K562 (cell line): ENCODE measurements at regions not wholly inside any gene's neighbourhood (a gene's known extent, or its start where the extent isn't known, plus 50 kb on each side); places are given as distances from the start of the nearest gene placed in this dataset.

Source experiments
- EZH2 ChIP-seq: IDR thresholded peaks from 2 replicates; pipeline ENCODE4 v1.6.1; 2012; ENCODE audit warnings: low read depth, mild to moderate bottlenecking, inconsistent platforms, low read length, borderline replicate concordance
- NFE2L1 ChIP-seq: fragments of 450-650 bp; IDR thresholded peaks from 2 replicates; pipeline ENCODE4 v1.6.1; 2016; ENCODE audit warnings: missing genetic modification characterization, low read depth, mild to moderate bottlenecking, missing compliant biosample characterization, moderate library complexity, borderline replicate concordance
- POLR2AphosphoS5 ChIP-seq: IDR thresholded peaks from 2 replicates; pipeline ENCODE4 v1.6.1; 2011; ENCODE audit warnings: mild to moderate bottlenecking, low read depth, low read length, moderate library complexity; ENCODE audit not compliant: control insufficient read depth, insufficient read depth
- TF ChIP-seq, protein P1 (sequence below): IDR thresholded peaks from 3 replicates; pipeline ENCODE4 v1.6.1; 2011; ENCODE audit warnings: borderline replicate concordance, mild to moderate bottlenecking, moderate library complexity; ENCODE audit not compliant: insufficient read length; ENCODE audit errors: extremely low read depth
- TF ChIP-seq, protein P2 (sequence below), 3 experiments: IDR thresholded peaks in 2 of 3; conservative IDR thresholded peaks in 1 of 3; 2 replicates each; pipeline ENCODE4 v1.5.1; 2011 to 2012; ENCODE audit warnings: low read length in 3 of 3, mild to moderate bottlenecking in 3 of 3, control low read depth in 2 of 3, improper control_type of control experiment in 1 of 3, inconsistent platforms in 1 of 3, low read depth in 1 of 3, mixed read lengths in 1 of 3, moderate library complexity in 1 of 3; ENCODE audit not compliant: insufficient read depth in 2 of 3
- TF ChIP-seq, protein P3 (sequence below): sonication (generic); formaldehyde crosslinking; IDR thresholded peaks from 2 replicates; pipeline ENCODE4 v1.8.0; 2022; ENCODE audit warnings: mild to moderate bottlenecking, low read depth, missing genetic modification reagents
- TF ChIP-seq, protein P4 (sequence below): fragments of 450-650 bp; IDR thresholded peaks from 2 replicates; pipeline ENCODE4 v1.6.1; 2017; ENCODE audit warnings: antibody characterized with exemption, mild to moderate bottlenecking

DNA sequence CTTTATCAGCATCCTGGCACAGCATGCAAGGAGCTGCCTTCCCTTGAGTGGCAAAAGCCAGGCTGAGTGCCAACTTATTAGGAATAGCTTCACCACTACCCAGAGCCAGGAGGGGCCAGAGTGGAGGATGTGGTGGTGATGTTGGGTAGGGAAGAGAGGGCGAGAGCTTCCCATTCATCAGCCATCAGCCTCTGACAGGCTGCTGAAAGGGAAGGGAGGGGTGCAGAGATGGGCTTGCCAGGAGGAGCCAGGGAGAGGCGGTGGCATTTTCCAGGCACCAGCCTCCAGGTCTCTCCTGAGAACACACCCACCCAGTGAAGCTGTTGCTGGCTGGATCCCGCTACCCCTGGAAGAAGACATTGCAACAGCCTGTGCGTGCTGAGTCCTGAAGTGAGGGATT, 168.5 kb downstream of the ACTL8 start:
- TF ChIP-seq, protein P1, sequence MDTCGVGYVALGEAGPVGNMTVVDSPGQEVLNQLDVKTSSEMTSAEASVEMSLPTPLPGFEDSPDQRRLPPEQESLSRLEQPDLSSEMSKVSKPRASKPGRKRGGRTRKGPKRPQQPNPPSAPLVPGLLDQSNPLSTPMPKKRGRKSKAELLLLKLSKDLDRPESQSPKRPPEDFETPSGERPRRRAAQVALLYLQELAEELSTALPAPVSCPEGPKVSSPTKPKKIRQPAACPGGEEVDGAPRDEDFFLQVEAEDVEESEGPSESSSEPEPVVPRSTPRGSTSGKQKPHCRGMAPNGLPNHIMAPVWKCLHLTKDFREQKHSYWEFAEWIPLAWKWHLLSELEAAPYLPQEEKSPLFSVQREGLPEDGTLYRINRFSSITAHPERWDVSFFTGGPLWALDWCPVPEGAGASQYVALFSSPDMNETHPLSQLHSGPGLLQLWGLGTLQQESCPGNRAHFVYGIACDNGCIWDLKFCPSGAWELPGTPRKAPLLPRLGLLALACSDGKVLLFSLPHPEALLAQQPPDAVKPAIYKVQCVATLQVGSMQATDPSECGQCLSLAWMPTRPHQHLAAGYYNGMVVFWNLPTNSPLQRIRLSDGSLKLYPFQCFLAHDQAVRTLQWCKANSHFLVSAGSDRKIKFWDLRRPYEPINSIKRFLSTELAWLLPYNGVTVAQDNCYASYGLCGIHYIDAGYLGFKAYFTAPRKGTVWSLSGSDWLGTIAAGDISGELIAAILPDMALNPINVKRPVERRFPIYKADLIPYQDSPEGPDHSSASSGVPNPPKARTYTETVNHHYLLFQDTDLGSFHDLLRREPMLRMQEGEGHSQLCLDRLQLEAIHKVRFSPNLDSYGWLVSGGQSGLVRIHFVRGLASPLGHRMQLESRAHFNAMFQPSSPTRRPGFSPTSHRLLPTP = no peak
- TF ChIP-seq POLR2AphosphoS5 = no peak
- TF ChIP-seq, protein P2, sequence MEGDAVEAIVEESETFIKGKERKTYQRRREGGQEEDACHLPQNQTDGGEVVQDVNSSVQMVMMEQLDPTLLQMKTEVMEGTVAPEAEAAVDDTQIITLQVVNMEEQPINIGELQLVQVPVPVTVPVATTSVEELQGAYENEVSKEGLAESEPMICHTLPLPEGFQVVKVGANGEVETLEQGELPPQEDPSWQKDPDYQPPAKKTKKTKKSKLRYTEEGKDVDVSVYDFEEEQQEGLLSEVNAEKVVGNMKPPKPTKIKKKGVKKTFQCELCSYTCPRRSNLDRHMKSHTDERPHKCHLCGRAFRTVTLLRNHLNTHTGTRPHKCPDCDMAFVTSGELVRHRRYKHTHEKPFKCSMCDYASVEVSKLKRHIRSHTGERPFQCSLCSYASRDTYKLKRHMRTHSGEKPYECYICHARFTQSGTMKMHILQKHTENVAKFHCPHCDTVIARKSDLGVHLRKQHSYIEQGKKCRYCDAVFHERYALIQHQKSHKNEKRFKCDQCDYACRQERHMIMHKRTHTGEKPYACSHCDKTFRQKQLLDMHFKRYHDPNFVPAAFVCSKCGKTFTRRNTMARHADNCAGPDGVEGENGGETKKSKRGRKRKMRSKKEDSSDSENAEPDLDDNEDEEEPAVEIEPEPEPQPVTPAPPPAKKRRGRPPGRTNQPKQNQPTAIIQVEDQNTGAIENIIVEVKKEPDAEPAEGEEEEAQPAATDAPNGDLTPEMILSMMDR (IDR thresholded peaks at IDR 0.05 in 2 of 3, conservative IDR thresholded peaks at IDR 0.05 in 1 of 3; ENCODE audit: insufficient read depth in 2 of 3, low read depth in 1 of 3, low read length in 3 of 3) = no peak
- TF ChIP-seq, protein P3, sequence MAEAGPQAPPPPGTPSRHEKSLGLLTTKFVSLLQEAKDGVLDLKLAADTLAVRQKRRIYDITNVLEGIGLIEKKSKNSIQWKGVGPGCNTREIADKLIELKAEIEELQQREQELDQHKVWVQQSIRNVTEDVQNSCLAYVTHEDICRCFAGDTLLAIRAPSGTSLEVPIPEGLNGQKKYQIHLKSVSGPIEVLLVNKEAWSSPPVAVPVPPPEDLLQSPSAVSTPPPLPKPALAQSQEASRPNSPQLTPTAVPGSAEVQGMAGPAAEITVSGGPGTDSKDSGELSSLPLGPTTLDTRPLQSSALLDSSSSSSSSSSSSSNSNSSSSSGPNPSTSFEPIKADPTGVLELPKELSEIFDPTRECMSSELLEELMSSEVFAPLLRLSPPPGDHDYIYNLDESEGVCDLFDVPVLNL = no peak
- TF ChIP-seq, protein P4, sequence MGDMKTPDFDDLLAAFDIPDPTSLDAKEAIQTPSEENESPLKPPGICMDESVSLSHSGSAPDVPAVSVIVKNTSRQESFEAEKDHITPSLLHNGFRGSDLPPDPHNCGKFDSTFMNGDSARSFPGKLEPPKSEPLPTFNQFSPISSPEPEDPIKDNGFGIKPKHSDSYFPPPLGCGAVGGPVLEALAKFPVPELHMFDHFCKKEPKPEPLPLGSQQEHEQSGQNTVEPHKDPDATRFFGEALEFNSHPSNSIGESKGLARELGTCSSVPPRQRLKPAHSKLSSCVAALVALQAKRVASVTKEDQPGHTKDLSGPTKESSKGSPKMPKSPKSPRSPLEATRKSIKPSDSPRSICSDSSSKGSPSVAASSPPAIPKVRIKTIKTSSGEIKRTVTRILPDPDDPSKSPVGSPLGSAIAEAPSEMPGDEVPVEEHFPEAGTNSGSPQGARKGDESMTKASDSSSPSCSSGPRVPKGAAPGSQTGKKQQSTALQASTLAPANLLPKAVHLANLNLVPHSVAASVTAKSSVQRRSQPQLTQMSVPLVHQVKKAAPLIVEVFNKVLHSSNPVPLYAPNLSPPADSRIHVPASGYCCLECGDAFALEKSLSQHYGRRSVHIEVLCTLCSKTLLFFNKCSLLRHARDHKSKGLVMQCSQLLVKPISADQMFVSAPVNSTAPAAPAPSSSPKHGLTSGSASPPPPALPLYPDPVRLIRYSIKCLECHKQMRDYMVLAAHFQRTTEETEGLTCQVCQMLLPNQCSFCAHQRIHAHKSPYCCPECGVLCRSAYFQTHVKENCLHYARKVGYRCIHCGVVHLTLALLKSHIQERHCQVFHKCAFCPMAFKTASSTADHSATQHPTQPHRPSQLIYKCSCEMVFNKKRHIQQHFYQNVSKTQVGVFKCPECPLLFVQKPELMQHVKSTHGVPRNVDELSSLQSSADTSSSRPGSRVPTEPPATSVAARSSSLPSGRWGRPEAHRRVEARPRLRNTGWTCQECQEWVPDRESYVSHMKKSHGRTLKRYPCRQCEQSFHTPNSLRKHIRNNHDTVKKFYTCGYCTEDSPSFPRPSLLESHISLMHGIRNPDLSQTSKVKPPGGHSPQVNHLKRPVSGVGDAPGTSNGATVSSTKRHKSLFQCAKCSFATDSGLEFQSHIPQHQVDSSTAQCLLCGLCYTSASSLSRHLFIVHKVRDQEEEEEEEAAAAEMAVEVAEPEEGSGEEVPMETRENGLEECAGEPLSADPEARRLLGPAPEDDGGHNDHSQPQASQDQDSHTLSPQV = no peak
- no peak for TF ChIP-seq NFE2L1 (tag)
- TF ChIP-seq EZH2 = no peak
